K562 (cell line): ENCODE measurements at regions not wholly inside any gene's neighbourhood (a gene's known extent, or its start where the extent isn't known, plus 50 kb on each side); places are given as distances from the start of the nearest gene placed in this dataset.
A peak's percentile ranks its signal among the peaks of the same experiment; 100 is the strongest.
"Not testable (repeated sequence)": the region's sequence is repeated elsewhere in the genome, so short reads cannot be mapped to it uniquely, and the experiment has no call there.

Experiments
- ATAC-seq: fragments of 200-7000 bp; cut with Tn5 transposase; 3 replicates; pipeline ENCODE4 v1.9.1; 2020; ENCODE audit warnings: moderate library complexity
- BruUV-seq: library from RNA; stranded (reverse); fragments of 400-500 nt; replicated peaks from 2 replicates; lab custom pipeline; 2021; lab: Mats Ljungman, UMichigan
- CTCF ChIA-PET: fragments of 300-600 bp; formaldehyde crosslinking; extraction: SDS; loops from one replicate; lab custom pipeline; 2021; ENCODE audit warnings: low intra/inter-chr PET ratio; lab: Yijun Ruan, JAX
- POLR2A ChIA-PET: fragments of 300-600, 350-650 bp; sonication (Branson Sonifier 250); formaldehyde crosslinking; extraction: SDS; loops from one replicate; lab custom pipeline; 2021; ENCODE audit warnings: antibody characterized with exemption, inconsistent platforms; lab: Yijun Ruan, JAX
- DNase-seq, 4 experiments: peaks; one replicate each; pipeline versions ENCODE4 v3.0.0 to v3.0.0-alpha.2; 2011 to 2018; ENCODE audit warnings: low spot score in 3 of 4, mixed read lengths in 3 of 4; ENCODE audit errors: extremely low read depth in 1 of 4
- FAIRE-seq: peaks from 2 replicates; lab custom pipeline; 2011; peaks lifted over from hg19 to GRCh38; lab: Jason Lieb, UNC
- H2AFZ ChIP-seq: 2 replicates; pipeline ENCODE4 v1.6.0; 2011; ENCODE audit warnings: low read depth, low read length, control low read depth, inconsistent platforms
- H3K27ac ChIP-seq: fragments of 200-600 bp; 3 replicates; pipeline ENCODE4 v1.8.0; 2011; ENCODE audit warnings: low read depth, mild to moderate bottlenecking, control low read depth, inconsistent platforms, low read length, moderate library complexity, mixed read lengths; ENCODE audit errors: extremely low read depth
- H3K27me3 ChIP-seq, 2 experiments: fragments of 300-600 bp in 1 of 2; 2 replicates in 1 of 2; 3 replicates in 1 of 2; pipeline versions ENCODE4 v1.6.0 to v1.8.0; 2011; ENCODE audit warnings: inconsistent platforms in 2 of 2, low read length in 2 of 2, mild to moderate bottlenecking in 1 of 2, mixed read lengths in 1 of 2, moderate library complexity in 1 of 2; ENCODE audit not compliant: control insufficient read depth in 2 of 2, insufficient read depth in 2 of 2
- H3K36me3 ChIP-seq: fragments of 300-600 bp; 3 replicates; pipeline ENCODE4 v1.8.0; 2011; ENCODE audit warnings: mild to moderate bottlenecking, low read length, inconsistent platforms; ENCODE audit not compliant: control insufficient read depth, insufficient read depth
- H3K4me1 ChIP-seq, 2 experiments: fragments of 200-600 bp in 1 of 2; replicated peaks in 1 of 2; 2 replicates in 1 of 2; 3 replicates in 1 of 2; pipeline versions ENCODE4 v1.5.1 to v1.8.0; 2011; ENCODE audit warnings: inconsistent platforms in 2 of 2, low read length in 2 of 2, mild to moderate bottlenecking in 1 of 2, mixed read lengths in 1 of 2, moderate library complexity in 1 of 2; ENCODE audit not compliant: control insufficient read depth in 2 of 2, insufficient read depth in 2 of 2
- H3K4me2 ChIP-seq: 2 replicates; pipeline ENCODE4 v1.6.1; 2011; ENCODE audit warnings: low read length, control low read depth, inconsistent platforms, mixed read lengths; ENCODE audit not compliant: insufficient read depth
- H3K4me3 ChIP-seq: fragments of 200-600 bp; sonication (generic), shearing (Covaris generic); 2 replicates; pipeline ENCODE4 v1.5.1; 2016; ENCODE audit warnings: control low read depth, inconsistent platforms
- H3K79me2 ChIP-seq: fragments of 200-600 bp; 3 replicates; pipeline ENCODE4 v1.8.0; 2011; ENCODE audit warnings: low read length, inconsistent platforms; ENCODE audit not compliant: control insufficient read depth, insufficient read depth
- H3K9ac ChIP-seq, 2 experiments: 2 replicates each; pipeline versions ENCODE4 v1.6.0 to v1.6.1; 2011; ENCODE audit warnings: low read depth in 2 of 2, low read length in 2 of 2, control low read depth in 1 of 2, inconsistent platforms in 1 of 2, mild to moderate bottlenecking in 1 of 2, mixed read lengths in 1 of 2; ENCODE audit not compliant: insufficient read depth in 1 of 2
- H3K9me1 ChIP-seq: one replicate; pipeline ENCODE4 v1.6.0; 2011; ENCODE audit warnings: inconsistent platforms, mild to moderate bottlenecking, low read length, moderate library complexity; ENCODE audit not compliant: control insufficient read depth, insufficient read depth
- H3K9me3 ChIP-seq: replicated peaks from 2 replicates; pipeline ENCODE4 v1.5.1; 2011; ENCODE audit warnings: low read depth, low read length, inconsistent platforms; ENCODE audit not compliant: control insufficient read depth, insufficient read depth
- H4K20me1 ChIP-seq: replicated peaks from 2 replicates; pipeline ENCODE4 v1.6.1; 2011; ENCODE audit warnings: low read length, inconsistent platforms, mixed read lengths; ENCODE audit not compliant: control insufficient read depth, insufficient read depth
- MAFG ChIP-seq: fragments of 450-650 bp; conservative IDR thresholded peaks from 2 replicates; pipeline ENCODE4 v1.6.1; 2016; ENCODE audit warnings: missing genetic modification characterization, missing compliant biosample characterization
- NBN ChIP-seq: fragments of 450-650 bp; IDR thresholded peaks from 2 replicates; pipeline ENCODE4 v1.6.1; 2016; ENCODE audit warnings: low read depth, mild to moderate bottlenecking
- NCOA1 ChIP-seq: fragments of 450-650 bp; IDR thresholded peaks from 2 replicates; pipeline ENCODE4 v1.6.1; 2016; ENCODE audit warnings: low read depth
- SRSF9 ChIP-seq: fragments of 200-400 bp; formaldehyde crosslinking; IDR thresholded peaks from 2 replicates; pipeline ENCODE4 v1.6.1; 2017; ENCODE audit warnings: low read depth, low read length, borderline replicate concordance
- TBP ChIP-seq: optimal IDR thresholded peaks from 2 replicates; pipeline ENCODE3; 2011; ENCODE audit warnings: low read depth, low read length, improper control_type of control experiment
- ZNF316 ChIP-seq: fragments of 450-650 bp; IDR thresholded peaks from 2 replicates; pipeline ENCODE4 v1.6.1; 2016
- ZNF512 ChIP-seq: IDR thresholded peaks from 2 replicates; pipeline ENCODE4 v1.6.1; 2016; ENCODE audit warnings: missing genetic modification characterization, missing compliant biosample characterization
- WGBS: fragments of 100-300 bp; shearing (Covaris generic); methylation state at CpG from one replicate; pipeline ENCODE4 v1.1.6; 2016; ENCODE audit warnings: low coverage, mixed read lengths; ENCODE audit not compliant: insufficient coverage; ENCODE audit errors: missing lambda C conversion rate; 5-methylcytosine and 5-hydroxymethylcytosine counted together
- in situ Hi-C: fragments of 300-500 bp; cut with MboI; formaldehyde crosslinking; loops from 4 replicates; pipeline ENCODE4 v1.15.0; 2018; ENCODE audit warnings: inconsistent platforms, mixed read lengths
- intact Hi-C: fragments of 100-400 bp; cut with micrococcal nuclease; formaldehyde crosslinking; loops from 2 replicates; pipeline ENCODE4 v1.14.2; 2022

- Histone ChIP-seq H2AFZ (no peak overlapping the region), H3K9me3 (no peaks in the 10 kb centered on the region), H3K9me1 (no peaks in the 10 kb centered on the region), H3K4me2 (no peak overlapping the region), H3K36me3 (no peaks in the 10 kb centered on the region), H3K27ac (no peak overlapping the region), H4K20me1 (no peaks in the 10 kb centered on the region), H3K4me3 (no peak overlapping the region), H3K9ac (no peak overlapping the region), H3K79me2 (no peaks in the 10 kb centered on the region), H3K27me3 (no peaks in the 10 kb centered on the region), H3K4me1 (no peaks in the 10 kb centered on the region)
- no TSS peak for BruUV-seq
- no peak for TF ChIP-seq ZNF512 (tag)
- peak; percentile 62; the same call in 1 of the 2 replicates for TF ChIP-seq ZNF316
- no peak for TF ChIP-seq SRSF9
- TF ChIP-seq MAFG (tag) = 0 out of 2 replicates have a peak, but pooled peaks have one; percentile 6
- no peak for TF ChIP-seq NBN
- TF ChIP-seq NCOA1 = no peak
- TF ChIP-seq TBP = no peak
- in situ Hi-C loops (no loop called here), intact Hi-C loops (no loop called here)
- 4% methylated on average over 3 of the region's 3 CpGs for WGBS
- ChIA-PET CTCF (no interaction called here), POLR2A (no interaction called here)
- DNase-seq = no peak
- ATAC-seq = no peak
- no peak for FAIRE-seq
These were observed 852.2 kb upstream of the NDST4 start for GRCh38 chr4:115965588-115965987.

- H3K4me3 ChIP-seq, H2AFZ ChIP-seq, ATAC-seq, H3K27ac ChIP-seq, BruUV-seq, intact Hi-C loops, H3K27me3 ChIP-seq, H3K9ac ChIP-seq, H3K4me2 ChIP-seq, H3K9me1 ChIP-seq, FAIRE-seq, H3K4me1 ChIP-seq, H3K79me2 ChIP-seq, H4K20me1 ChIP-seq, DNase-seq, in situ Hi-C loops, CTCF ChIA-PET, H3K36me3 ChIP-seq, H3K9me3 ChIP-seq: not testable (repeated sequence)
- POLR2A ChIA-PET = interaction anchor here (0.6 kb wide), 1 partner anchor 45 kb away, joined by 3 read pairs; no protein-coding TSS in a partner anchor
- 4% methylated on average over 4 of the region's 6 CpGs for WGBS
These were observed 842.8 kb upstream of the NDST4 start for GRCh38 chr4:115956054-115956796.
